D721Med (cell line): ENCODE measurements at regions not wholly inside any gene's neighbourhood (a gene's known extent, or its start where the extent isn't known, plus 50 kb on each side); places are given as distances from the start of the nearest gene placed in this dataset.

Experiments
- DNase-seq: peaks from one replicate; pipeline ENCODE4 v3.0.0; 2011; ENCODE audit warnings: low spot score; ENCODE audit not compliant: insufficient read length
- FAIRE-seq: peaks from 2 replicates; lab custom pipeline; 2011; peaks lifted over from hg19 to GRCh38; lab: Jason Lieb, UNC
- TF ChIP-seq, protein P1 (sequence below): IDR thresholded peaks from 2 replicates; pipeline ENCODE4 v1.5.1; 2012; ENCODE audit warnings: mild to moderate bottlenecking, control low read depth; ENCODE audit not compliant: insufficient read depth; ENCODE audit errors: missing control alignments

DNA sequence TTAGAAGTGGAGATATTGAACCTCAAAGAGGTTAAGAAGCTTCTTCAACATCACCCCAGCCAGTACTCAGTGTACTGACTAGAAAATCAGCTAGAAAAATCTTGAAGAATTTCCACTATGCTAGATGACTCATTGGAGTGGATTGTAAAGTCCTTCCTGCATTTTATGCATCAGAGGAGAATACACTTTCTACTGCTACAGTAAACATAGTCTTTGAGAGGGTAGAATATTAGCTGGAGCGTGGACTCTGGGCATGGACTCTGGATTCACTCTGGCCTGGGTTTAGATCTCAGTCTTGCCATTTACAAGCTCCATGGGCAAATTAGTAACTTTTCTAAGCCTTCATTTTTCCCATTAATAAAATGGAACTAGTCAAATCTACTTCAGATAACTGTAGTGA, 215.9 kb downstream of the IRS1 start:
- no peak for DNase-seq

DNA sequence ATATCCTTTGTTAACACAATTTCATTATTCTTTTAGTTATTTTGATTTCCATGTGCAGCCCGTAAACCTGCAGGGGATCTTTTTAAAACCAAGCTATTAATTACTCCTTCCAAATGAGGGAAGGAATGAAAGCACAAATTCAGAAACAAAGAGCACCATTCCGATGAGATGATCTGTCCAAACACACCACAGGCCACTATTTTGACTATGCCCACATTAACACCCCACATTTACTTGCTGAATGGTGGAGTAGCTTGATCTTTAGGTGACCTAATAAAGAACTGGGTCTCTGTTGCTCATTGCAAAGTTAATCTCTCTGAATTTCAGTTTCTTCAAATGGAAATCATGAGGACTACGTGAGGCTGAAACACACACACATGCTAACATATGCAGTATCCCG, 218.0 kb downstream of the IRS1 start:
- no peak for FAIRE-seq

More for the DNA sequence above, 215.9 kb downstream of the IRS1 start:
- no peak for FAIRE-seq
- TF ChIP-seq, protein P1, sequence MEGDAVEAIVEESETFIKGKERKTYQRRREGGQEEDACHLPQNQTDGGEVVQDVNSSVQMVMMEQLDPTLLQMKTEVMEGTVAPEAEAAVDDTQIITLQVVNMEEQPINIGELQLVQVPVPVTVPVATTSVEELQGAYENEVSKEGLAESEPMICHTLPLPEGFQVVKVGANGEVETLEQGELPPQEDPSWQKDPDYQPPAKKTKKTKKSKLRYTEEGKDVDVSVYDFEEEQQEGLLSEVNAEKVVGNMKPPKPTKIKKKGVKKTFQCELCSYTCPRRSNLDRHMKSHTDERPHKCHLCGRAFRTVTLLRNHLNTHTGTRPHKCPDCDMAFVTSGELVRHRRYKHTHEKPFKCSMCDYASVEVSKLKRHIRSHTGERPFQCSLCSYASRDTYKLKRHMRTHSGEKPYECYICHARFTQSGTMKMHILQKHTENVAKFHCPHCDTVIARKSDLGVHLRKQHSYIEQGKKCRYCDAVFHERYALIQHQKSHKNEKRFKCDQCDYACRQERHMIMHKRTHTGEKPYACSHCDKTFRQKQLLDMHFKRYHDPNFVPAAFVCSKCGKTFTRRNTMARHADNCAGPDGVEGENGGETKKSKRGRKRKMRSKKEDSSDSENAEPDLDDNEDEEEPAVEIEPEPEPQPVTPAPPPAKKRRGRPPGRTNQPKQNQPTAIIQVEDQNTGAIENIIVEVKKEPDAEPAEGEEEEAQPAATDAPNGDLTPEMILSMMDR: no peak

DNA sequence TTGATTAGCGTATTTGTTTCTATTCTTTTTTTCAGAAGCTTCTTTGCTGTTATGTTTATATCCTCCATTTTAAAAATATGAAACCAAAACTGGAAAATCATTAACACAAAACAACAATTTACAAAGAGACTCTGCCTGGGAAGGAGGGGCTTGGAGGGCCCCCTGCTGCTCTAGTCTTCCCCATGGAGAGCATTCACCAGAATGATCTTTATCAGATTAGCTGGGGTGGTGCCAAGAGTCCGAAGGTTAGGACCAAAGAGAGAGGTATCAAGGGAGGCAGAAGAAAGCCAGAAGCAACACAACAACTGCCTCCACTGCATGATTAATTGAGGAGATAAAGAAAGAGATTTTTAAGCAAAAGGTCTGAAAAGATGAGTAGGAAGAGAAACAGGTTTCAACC, 218.6 kb downstream of the IRS1 start:
- TF ChIP-seq, protein P1: no peak
- no peak for DNase-seq
- no peak for FAIRE-seq

More for the DNA sequence above, 218.0 kb downstream of the IRS1 start:
- DNase-seq: no peak
- TF ChIP-seq, protein P1: no peak

DNA sequence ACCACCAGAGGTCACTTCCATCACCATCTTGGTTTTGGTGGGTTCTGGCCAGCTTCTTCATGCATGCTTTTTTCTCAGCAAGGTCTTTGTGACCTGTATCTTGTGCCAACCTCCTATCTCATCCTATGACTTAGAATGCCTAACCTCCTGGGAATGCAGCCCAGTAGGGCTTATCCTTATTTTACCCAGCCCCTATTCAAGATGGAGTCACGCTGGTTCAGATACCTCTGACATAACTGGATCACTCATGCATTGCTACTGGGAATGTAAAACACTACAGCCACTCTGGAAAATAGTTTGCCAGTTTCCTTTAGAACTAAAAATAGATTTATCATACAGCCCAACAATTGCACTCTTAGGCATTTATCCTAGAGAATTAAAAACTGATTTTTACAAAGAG, 219.2 kb downstream of the IRS1 start:
- no peak for DNase-seq
- no peak for FAIRE-seq
- TF ChIP-seq, protein P1: no peak

DNA sequence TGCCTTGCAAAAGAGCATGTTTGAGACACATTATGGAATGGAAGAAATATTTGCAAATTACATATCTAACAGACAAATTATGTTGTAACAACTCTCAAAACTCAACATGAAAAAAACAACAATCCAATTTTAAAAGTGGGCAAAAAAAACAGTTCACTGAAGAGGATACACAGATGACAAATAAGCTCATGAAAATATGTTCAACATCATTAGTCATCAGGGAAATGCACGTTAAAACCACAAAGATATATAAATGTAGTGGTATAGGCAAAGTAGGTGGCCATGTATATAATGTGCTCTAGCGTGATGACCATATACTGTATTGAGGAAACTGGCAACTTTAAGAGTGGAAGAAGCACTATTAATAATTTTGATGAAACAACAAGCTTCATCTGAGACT, 220.1 kb downstream of the IRS1 start:
- FAIRE-seq: no peak
- no peak for DNase-seq

DNA sequence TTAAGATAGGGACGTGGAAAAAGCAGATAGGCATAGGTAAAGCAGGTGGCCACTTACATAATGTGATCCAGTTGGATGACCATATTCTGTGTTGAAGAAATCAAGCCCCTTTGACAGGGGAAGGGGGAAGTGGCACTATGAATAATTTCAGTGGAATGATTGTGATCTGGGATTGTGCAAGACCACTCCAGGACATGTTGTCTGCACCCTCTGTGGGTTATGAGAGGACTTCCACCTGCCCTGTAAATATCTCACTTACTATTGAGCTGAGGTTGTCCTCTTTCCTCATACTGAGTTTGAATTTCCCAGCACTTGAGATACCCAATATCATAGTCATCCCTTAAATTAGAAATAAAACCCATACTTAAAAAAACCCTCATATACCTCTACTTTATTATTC, 220.7 kb downstream of the IRS1 start:
- FAIRE-seq (no peak), DNase-seq (no peak)

More for the DNA sequence above, 220.1 kb downstream of the IRS1 start:
- TF ChIP-seq, protein P1: no peak

DNA sequence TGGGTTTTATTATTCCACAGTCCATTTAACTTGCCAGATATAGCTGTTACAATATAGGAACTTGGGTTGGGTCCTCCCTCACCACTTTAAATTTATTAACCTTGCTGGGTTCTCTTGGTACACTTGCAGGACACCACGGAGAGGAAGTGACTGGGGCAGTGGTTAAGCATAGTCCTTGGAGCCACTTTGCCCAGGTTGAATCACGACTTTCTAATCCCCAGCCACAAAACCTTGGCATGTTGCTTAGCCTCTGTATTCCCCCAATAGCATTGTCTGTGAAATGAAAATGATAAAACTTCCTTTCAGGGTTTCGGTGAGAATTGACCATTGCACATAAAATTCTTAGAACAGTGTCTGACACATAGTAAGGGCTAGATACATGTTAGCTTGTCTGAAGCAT, 221.2 kb downstream of the IRS1 start:
- TF ChIP-seq, protein P1: no peak
- no peak for DNase-seq
- no peak for FAIRE-seq

More for the DNA sequence above, 220.7 kb downstream of the IRS1 start:
- TF ChIP-seq, protein P1: no peak
